ENCODE measurements at regions not wholly inside any gene's neighbourhood (a gene's known extent, or its start where the extent isn't known, plus 50 kb on each side); places are given as distances from the start of the nearest gene placed in this dataset.

GRCh38 chr1:229863651-229864545, 203.1 kb upstream of the GALNT2 start:
- TF ChIP-seq, protein P1, sequence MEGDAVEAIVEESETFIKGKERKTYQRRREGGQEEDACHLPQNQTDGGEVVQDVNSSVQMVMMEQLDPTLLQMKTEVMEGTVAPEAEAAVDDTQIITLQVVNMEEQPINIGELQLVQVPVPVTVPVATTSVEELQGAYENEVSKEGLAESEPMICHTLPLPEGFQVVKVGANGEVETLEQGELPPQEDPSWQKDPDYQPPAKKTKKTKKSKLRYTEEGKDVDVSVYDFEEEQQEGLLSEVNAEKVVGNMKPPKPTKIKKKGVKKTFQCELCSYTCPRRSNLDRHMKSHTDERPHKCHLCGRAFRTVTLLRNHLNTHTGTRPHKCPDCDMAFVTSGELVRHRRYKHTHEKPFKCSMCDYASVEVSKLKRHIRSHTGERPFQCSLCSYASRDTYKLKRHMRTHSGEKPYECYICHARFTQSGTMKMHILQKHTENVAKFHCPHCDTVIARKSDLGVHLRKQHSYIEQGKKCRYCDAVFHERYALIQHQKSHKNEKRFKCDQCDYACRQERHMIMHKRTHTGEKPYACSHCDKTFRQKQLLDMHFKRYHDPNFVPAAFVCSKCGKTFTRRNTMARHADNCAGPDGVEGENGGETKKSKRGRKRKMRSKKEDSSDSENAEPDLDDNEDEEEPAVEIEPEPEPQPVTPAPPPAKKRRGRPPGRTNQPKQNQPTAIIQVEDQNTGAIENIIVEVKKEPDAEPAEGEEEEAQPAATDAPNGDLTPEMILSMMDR (IDR thresholded peaks at IDR 0.05): no peak
- no peak for TF ChIP-seq POLR2A (IDR thresholded peaks at IDR 0.05)

All from uterus (tissue), 2 donors.